ENCODE measurements at regions not wholly inside any gene's neighbourhood (a gene's known extent, or its start where the extent isn't known, plus 50 kb on each side); places are given as distances from the start of the nearest gene placed in this dataset.

DNA sequence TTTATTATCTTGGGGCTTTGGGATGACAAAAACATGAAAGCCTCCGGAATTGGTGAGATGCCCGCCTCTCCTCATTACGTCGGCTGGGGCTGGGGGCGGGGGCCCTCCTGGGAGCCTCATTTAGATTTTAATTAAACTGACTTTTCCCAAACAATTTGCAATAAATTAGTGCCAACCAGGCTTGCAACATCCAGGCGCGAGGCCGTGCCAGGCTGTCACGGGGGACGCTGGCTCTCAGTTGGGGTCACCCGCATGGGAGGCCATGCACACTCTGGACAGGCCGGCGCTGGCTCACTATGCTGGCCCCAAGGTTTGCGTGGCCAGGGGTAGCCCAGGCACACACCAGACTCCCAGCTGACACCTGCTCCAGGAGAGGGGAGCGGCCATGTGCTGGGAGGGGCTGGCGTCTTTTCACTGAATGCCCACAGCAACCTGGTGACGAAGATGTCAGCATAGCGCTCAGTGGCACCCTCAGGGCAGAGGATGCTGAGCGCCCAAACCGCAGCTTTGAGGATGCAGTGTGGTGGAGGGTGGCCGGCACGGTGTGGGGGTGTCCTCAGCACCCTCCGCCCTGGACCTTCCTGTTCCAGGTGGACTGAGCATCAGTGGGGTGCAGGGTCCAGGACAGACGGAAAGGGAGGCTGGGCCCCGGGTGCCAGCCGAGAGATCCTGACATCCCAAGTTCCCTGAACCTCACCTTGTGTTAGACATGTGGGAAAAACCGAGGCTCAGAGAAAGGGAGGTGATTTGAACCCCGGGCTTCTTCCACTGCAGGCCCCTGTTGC is 190.8 kb upstream of the C14orf180 start:
- DNase-seq (ENCODE audit: low spot score) = no peak
- H3K9me3 ChIP-seq (ENCODE audit: control insufficient read depth in 4 of 4, low read length in 3 of 4) = no peaks in the 10 kb centered on the region
- no peak overlapping the region for H3K9ac ChIP-seq (ENCODE audit: low read depth in 1 of 2, low read length in 2 of 2)
- no peak overlapping the region for H3K27ac ChIP-seq (ENCODE audit: low read depth in 1 of 2, low read length in 2 of 2)
- TF ChIP-seq YY1 (IDR thresholded peaks at IDR 0.05) (no peak), FOXA2 (IDR thresholded peaks at IDR 0.05) (no peak), EGR1 (IDR thresholded peaks at IDR 0.05; ENCODE audit: low read depth in 2 of 2) (no peak)
- H3K4me1 ChIP-seq (ENCODE audit: control insufficient read depth in 4 of 4, insufficient read depth in 4 of 4, low read length in 3 of 4) = no peaks in the 10 kb centered on the region
- no peaks in the 10 kb centered on the region for H3K36me3 ChIP-seq (ENCODE audit: control insufficient read depth in 4 of 4, insufficient read depth in 3 of 4, low read depth in 1 of 4, low read length in 3 of 4)
- H3K4me3 ChIP-seq (ENCODE audit: low read depth in 1 of 3, low read length in 3 of 3) = no peak overlapping the region
- 86% methylated on average over 28 of the region's 28 CpGs for WGBS
- peaks cover 0 to 7% (median 0%) of the 10 kb centered on the region in 4 donors for H3K27me3 ChIP-seq (ENCODE audit: control insufficient read depth in 4 of 4, insufficient read depth in 4 of 4, low read length in 3 of 4)

DNA sequence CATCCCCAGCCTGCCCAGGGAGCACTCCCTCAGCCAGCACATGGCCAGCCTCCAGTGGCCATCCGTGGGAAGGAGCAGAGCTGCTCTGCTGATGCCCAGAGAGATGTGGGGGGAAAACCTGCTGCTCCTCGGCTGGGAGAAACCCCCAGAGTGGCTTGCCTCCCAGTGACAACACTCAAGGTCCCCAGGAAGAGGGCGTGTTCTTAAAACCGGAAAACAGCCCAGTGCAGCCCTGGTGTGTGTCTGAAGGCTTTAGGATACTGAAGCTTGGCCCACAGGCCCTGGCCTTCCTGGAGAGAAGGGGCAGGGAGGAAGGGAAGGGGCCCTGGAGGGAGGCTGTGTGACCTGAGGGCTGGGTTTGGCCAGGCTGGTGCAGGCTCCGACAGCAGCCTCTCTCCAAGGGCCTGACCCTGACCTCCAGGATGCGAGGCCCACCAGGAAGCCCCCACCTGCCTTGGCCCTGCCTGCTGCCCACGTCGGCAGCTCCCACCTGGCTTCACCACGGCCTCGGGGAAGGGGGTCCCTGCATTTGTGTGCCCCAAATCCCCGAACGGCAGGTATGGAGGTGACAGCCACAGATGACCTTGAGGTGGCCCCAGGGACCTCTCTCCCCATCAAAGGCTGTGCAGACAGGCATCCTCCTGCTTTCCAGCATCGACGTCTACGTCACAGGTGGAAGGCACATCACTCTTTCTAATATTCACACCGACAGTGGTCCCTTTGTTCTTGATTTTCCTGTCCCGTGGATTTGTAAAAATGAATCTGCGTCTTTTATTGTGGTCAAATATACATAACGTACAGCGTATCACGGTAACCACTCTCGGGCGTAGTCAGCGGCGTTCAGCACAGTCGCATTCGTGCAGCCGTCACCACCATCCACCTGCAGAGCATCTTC is 190.0 kb upstream of the C14orf180 start:
- no peak overlapping the region for H3K27ac ChIP-seq (ENCODE audit: low read depth in 1 of 2, low read length in 2 of 2)
- H3K9me3 ChIP-seq (ENCODE audit: control insufficient read depth in 4 of 4, low read length in 3 of 4) = no peaks in the 10 kb centered on the region
- WGBS = 72% methylated on average over 28 of the region's 28 CpGs
- no peaks in the 10 kb centered on the region for H3K4me1 ChIP-seq (ENCODE audit: control insufficient read depth in 4 of 4, insufficient read depth in 4 of 4, low read length in 3 of 4)
- DNase-seq (ENCODE audit: low spot score) = no peak
- no peak overlapping the region for H3K4me3 ChIP-seq (ENCODE audit: low read depth in 1 of 3, low read length in 3 of 3)
- TF ChIP-seq EGR1 (IDR thresholded peaks at IDR 0.05; ENCODE audit: low read depth in 2 of 2) = no peak
- TF ChIP-seq RXRA (IDR thresholded peaks at IDR 0.05) = no peak
- TF ChIP-seq, protein P1, sequence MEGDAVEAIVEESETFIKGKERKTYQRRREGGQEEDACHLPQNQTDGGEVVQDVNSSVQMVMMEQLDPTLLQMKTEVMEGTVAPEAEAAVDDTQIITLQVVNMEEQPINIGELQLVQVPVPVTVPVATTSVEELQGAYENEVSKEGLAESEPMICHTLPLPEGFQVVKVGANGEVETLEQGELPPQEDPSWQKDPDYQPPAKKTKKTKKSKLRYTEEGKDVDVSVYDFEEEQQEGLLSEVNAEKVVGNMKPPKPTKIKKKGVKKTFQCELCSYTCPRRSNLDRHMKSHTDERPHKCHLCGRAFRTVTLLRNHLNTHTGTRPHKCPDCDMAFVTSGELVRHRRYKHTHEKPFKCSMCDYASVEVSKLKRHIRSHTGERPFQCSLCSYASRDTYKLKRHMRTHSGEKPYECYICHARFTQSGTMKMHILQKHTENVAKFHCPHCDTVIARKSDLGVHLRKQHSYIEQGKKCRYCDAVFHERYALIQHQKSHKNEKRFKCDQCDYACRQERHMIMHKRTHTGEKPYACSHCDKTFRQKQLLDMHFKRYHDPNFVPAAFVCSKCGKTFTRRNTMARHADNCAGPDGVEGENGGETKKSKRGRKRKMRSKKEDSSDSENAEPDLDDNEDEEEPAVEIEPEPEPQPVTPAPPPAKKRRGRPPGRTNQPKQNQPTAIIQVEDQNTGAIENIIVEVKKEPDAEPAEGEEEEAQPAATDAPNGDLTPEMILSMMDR (IDR thresholded peaks at IDR 0.05; ENCODE audit: low read depth, low read length, missing input control) = no peak
- TF ChIP-seq, protein P2, sequence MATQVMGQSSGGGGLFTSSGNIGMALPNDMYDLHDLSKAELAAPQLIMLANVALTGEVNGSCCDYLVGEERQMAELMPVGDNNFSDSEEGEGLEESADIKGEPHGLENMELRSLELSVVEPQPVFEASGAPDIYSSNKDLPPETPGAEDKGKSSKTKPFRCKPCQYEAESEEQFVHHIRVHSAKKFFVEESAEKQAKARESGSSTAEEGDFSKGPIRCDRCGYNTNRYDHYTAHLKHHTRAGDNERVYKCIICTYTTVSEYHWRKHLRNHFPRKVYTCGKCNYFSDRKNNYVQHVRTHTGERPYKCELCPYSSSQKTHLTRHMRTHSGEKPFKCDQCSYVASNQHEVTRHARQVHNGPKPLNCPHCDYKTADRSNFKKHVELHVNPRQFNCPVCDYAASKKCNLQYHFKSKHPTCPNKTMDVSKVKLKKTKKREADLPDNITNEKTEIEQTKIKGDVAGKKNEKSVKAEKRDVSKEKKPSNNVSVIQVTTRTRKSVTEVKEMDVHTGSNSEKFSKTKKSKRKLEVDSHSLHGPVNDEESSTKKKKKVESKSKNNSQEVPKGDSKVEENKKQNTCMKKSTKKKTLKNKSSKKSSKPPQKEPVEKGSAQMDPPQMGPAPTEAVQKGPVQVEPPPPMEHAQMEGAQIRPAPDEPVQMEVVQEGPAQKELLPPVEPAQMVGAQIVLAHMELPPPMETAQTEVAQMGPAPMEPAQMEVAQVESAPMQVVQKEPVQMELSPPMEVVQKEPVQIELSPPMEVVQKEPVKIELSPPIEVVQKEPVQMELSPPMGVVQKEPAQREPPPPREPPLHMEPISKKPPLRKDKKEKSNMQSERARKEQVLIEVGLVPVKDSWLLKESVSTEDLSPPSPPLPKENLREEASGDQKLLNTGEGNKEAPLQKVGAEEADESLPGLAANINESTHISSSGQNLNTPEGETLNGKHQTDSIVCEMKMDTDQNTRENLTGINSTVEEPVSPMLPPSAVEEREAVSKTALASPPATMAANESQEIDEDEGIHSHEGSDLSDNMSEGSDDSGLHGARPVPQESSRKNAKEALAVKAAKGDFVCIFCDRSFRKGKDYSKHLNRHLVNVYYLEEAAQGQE (IDR thresholded peaks at IDR 0.05) = no peak
- TF ChIP-seq FOXA2 (IDR thresholded peaks at IDR 0.05) = no peak
- TF ChIP-seq RAD21 (IDR thresholded peaks at IDR 0.05) = no peak
- TF ChIP-seq, protein P3, sequence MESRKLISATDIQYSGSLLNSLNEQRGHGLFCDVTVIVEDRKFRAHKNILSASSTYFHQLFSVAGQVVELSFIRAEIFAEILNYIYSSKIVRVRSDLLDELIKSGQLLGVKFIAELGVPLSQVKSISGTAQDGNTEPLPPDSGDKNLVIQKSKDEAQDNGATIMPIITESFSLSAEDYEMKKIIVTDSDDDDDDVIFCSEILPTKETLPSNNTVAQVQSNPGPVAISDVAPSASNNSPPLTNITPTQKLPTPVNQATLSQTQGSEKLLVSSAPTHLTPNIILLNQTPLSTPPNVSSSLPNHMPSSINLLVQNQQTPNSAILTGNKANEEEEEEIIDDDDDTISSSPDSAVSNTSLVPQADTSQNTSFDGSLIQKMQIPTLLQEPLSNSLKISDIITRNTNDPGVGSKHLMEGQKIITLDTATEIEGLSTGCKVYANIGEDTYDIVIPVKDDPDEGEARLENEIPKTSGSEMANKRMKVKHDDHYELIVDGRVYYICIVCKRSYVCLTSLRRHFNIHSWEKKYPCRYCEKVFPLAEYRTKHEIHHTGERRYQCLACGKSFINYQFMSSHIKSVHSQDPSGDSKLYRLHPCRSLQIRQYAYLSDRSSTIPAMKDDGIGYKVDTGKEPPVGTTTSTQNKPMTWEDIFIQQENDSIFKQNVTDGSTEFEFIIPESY (IDR thresholded peaks at IDR 0.05) = no peak
- TF ChIP-seq JUND (IDR thresholded peaks at IDR 0.05) = no peak
- no peak for TF ChIP-seq HNF4A (conservative IDR thresholded peaks at IDR 0.05)
- no peak for TF ChIP-seq NR2F2 (IDR thresholded peaks at IDR 0.05)
- no peak for TF ChIP-seq YY1 (IDR thresholded peaks at IDR 0.05)
- TF ChIP-seq GABPA (IDR thresholded peaks at IDR 0.05 in 1 of 2, conservative IDR thresholded peaks at IDR 0.05 in 1 of 2) = no peak
- TF ChIP-seq, protein P4, sequence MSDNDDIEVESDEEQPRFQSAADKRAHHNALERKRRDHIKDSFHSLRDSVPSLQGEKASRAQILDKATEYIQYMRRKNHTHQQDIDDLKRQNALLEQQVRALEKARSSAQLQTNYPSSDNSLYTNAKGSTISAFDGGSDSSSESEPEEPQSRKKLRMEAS (IDR thresholded peaks at IDR 0.05) = no peak
- no peak for TF ChIP-seq HNF4G (IDR thresholded peaks at IDR 0.05)
- TF ChIP-seq SP1 (IDR thresholded peaks at IDR 0.05) = no peak
- TF ChIP-seq FOXA1 (IDR thresholded peaks at IDR 0.05) = no peak
- H3K27me3 ChIP-seq (ENCODE audit: control insufficient read depth in 4 of 4, insufficient read depth in 4 of 4, low read length in 3 of 4) = peaks cover 0 to 3% (median 1%) of the 10 kb centered on the region in 4 donors
- H3K9ac ChIP-seq (ENCODE audit: low read depth in 1 of 2, low read length in 2 of 2) = no peak overlapping the region
- H3K36me3 ChIP-seq (ENCODE audit: control insufficient read depth in 4 of 4, insufficient read depth in 3 of 4, low read depth in 1 of 4, low read length in 3 of 4) = no peaks in the 10 kb centered on the region
